SU-DHL-6 (cell line): ENCODE measurements at regions not wholly inside any gene's neighbourhood (a gene's known extent, or its start where the extent isn't known, plus 50 kb on each side); places are given as distances from the start of the nearest gene placed in this dataset.

Experiments used
- H2AFZ ChIP-seq: fragments of 200-600 bp; sonication (generic); 2 replicates; pipeline ENCODE4 v1.6.1; 2014; ENCODE audit warnings: low read depth, mild to moderate bottlenecking, moderate library complexity, mixed read lengths, antibody characterized with exemption, low read length; ENCODE audit not compliant: severe bottlenecking
- H3F3A ChIP-seq: fragments of 200-600 bp; shearing (Covaris generic); 2 replicates; pipeline ENCODE4 v1.6.0; 2016; ENCODE audit warnings: antibody characterized with exemption, mild to moderate bottlenecking; ENCODE audit not compliant: insufficient read depth
- H3K27ac ChIP-seq: fragments of 200-600 bp; sonication (generic); 2 replicates; pipeline ENCODE4 v1.5.1; 2016; ENCODE audit warnings: low read depth, mild to moderate bottlenecking, low read length, moderate library complexity, mixed read lengths
- H3K27me3 ChIP-seq: fragments of 200-600 bp; sonication (generic), shearing (Covaris generic); 2 replicates; pipeline ENCODE4 v1.6.0; 2014; ENCODE audit warnings: mild to moderate bottlenecking, low read length
- H3K36me3 ChIP-seq: fragments of 200-600 bp; sonication (generic); 2 replicates; pipeline ENCODE4 v1.6.1; 2014; ENCODE audit warnings: mild to moderate bottlenecking, low read length, mixed read lengths
- H3K4me2 ChIP-seq: fragments of 300-600, 200-600 bp; shearing (Covaris generic), sonication (generic); 2 replicates; pipeline ENCODE4 v1.6.0; 2014; ENCODE audit warnings: low read length, low read depth, mild to moderate bottlenecking; ENCODE audit not compliant: poor library complexity, severe bottlenecking
- H3K4me3 ChIP-seq: fragments of 200-600 bp; sonication (generic); 2 replicates; pipeline ENCODE4 v1.5.1; 2014; ENCODE audit warnings: antibody characterized with exemption, low read length, mild to moderate bottlenecking, mixed read lengths; ENCODE audit not compliant: insufficient read depth, poor library complexity, severe bottlenecking
- H3K79me2 ChIP-seq: fragments of 200-600 bp; sonication (generic); 2 replicates; pipeline ENCODE4 v1.6.1; 2014; ENCODE audit warnings: mild to moderate bottlenecking, low read length, moderate library complexity; ENCODE audit not compliant: insufficient read depth
- H3K9ac ChIP-seq: fragments of 200-600 bp; sonication (generic); 2 replicates; pipeline ENCODE4 v1.7.0; 2014; ENCODE audit warnings: mild to moderate bottlenecking, low read length
- H3K9me2 ChIP-seq: fragments of 200-600 bp; sonication (generic); replicated peaks from 2 replicates; pipeline ENCODE4 v1.6.1; 2014; ENCODE audit warnings: low read length; ENCODE audit not compliant: insufficient read depth
- H3K9me3 ChIP-seq: fragments of 200-600 bp; sonication (generic); 2 replicates; pipeline ENCODE4 v1.6.1; 2014; ENCODE audit warnings: low read length, mixed read lengths; ENCODE audit not compliant: insufficient read depth
- H4K20me1 ChIP-seq: fragments of 200-600 bp; sonication (generic); 2 replicates; pipeline ENCODE4 v1.6.1; 2014; ENCODE audit warnings: low read depth, mild to moderate bottlenecking, antibody characterized with exemption, low read length, moderate library complexity, mixed read lengths
- EZH2phosphoT487 ChIP-seq: fragments of 200-600 bp; sonication (generic), shearing (Covaris generic); conservative IDR thresholded peaks from 2 replicates; pipeline ENCODE4 v1.6.1; 2018; ENCODE audit warnings: mild to moderate bottlenecking, antibody characterized with exemption, low read length, moderate library complexity, mixed read lengths
- TF ChIP-seq, protein P1 (sequence below): fragments of 200-600 bp; sonication (generic); IDR thresholded peaks from one replicate; pipeline ENCODE4 v1.5.1; 2017; ENCODE audit warnings: antibody characterized with exemption, mild to moderate bottlenecking, low read length, moderate library complexity; ENCODE audit not compliant: insufficient read depth, poor library complexity, severe bottlenecking

DNA sequence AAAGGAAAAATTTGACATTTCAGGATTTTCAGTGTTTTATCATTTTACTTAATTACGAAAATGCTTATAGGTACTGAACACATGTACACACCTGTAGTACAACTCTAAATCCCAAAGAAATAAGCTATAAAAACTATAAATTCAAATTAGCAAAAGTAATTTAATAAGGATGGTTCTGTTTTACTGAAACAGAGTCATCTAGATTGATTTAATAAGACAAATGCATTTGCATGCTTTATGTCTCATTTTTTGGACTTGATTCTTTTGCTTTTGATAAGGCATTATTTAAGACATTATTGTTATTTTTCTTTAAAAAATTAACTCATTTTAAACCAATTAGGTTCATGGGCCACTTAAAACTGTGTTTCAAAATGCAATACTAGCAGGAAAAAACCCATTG is 201.2 kb downstream of the PIK3R1 start:
- H3K27me3 ChIP-seq = no peaks in the 10 kb centered on the region
- H4K20me1 ChIP-seq = no peaks in the 10 kb centered on the region
- no peaks in the 10 kb centered on the region for H3K9me3 ChIP-seq
- no peak overlapping the region for H3K4me2 ChIP-seq
- H3K27ac ChIP-seq = no peak overlapping the region
- no peak overlapping the region for H3K4me3 ChIP-seq
- no peaks in the 10 kb centered on the region for H3K79me2 ChIP-seq
- TF ChIP-seq, protein P1, sequence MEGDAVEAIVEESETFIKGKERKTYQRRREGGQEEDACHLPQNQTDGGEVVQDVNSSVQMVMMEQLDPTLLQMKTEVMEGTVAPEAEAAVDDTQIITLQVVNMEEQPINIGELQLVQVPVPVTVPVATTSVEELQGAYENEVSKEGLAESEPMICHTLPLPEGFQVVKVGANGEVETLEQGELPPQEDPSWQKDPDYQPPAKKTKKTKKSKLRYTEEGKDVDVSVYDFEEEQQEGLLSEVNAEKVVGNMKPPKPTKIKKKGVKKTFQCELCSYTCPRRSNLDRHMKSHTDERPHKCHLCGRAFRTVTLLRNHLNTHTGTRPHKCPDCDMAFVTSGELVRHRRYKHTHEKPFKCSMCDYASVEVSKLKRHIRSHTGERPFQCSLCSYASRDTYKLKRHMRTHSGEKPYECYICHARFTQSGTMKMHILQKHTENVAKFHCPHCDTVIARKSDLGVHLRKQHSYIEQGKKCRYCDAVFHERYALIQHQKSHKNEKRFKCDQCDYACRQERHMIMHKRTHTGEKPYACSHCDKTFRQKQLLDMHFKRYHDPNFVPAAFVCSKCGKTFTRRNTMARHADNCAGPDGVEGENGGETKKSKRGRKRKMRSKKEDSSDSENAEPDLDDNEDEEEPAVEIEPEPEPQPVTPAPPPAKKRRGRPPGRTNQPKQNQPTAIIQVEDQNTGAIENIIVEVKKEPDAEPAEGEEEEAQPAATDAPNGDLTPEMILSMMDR = no peak
- TF ChIP-seq EZH2phosphoT487 = no peak
- no peaks in the 10 kb centered on the region for H3K36me3 ChIP-seq
- H2AFZ ChIP-seq = no peak overlapping the region
- H3F3A ChIP-seq = no peaks in the 10 kb centered on the region
- no peak overlapping the region for H3K9ac ChIP-seq
- H3K9me2 ChIP-seq = no peaks in the 10 kb centered on the region

- Histone ChIP-seq H3K36me3 (no peaks in the 10 kb centered on the region), H3K4me3 (no peak overlapping the region), H4K20me1 (no peaks in the 10 kb centered on the region), H3K9ac (no peak overlapping the region), H3K27me3 (no peaks in the 10 kb centered on the region), H3F3A (no peaks in the 10 kb centered on the region), H3K9me3 (no peaks in the 10 kb centered on the region), H3K4me2 (no peak overlapping the region), H3K27ac (no peak overlapping the region), H3K9me2 (no peaks in the 10 kb centered on the region), H2AFZ (no peak overlapping the region), H3K79me2 (no peaks in the 10 kb centered on the region)
- TF ChIP-seq EZH2phosphoT487 = no peak
- TF ChIP-seq, protein P1 = no peak
These were observed 202.6 kb downstream of the PIK3R1 start for GRCh38 chr5:68418201-68418600.

DNA sequence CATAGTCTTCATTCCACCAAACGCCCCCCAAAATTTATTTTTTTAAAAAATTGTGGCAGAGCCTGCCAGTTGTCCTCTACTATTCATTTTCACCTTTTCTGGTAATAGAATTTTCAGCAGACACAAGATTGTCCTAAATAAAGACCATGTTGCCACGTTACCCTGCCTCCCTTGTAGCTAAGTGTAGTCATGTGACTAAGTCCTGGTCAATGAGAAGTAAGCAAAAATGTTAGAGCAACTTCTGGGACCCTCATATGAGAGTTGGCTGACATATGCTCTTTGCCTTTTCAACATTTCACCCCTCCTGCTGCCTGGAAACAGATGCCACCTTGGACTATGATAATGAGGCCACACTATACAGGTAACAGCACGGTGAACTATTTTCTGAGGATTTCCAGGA is 203.1 kb downstream of the PIK3R1 start:
- no peaks in the 10 kb centered on the region for H3K27me3 ChIP-seq
- H3K4me2 ChIP-seq = no peak overlapping the region
- no peaks in the 10 kb centered on the region for H3K9me3 ChIP-seq
- no peak overlapping the region for H3K9ac ChIP-seq
- no peaks in the 10 kb centered on the region for H3K36me3 ChIP-seq
- H3K4me3 ChIP-seq = no peak overlapping the region
- H4K20me1 ChIP-seq = no peaks in the 10 kb centered on the region
- no peak overlapping the region for H3K27ac ChIP-seq
- H3K79me2 ChIP-seq = no peaks in the 10 kb centered on the region
- no peak overlapping the region for H2AFZ ChIP-seq
- H3K9me2 ChIP-seq = no peaks in the 10 kb centered on the region
- TF ChIP-seq, protein P1 = no peak
- TF ChIP-seq EZH2phosphoT487 = no peak
- no peaks in the 10 kb centered on the region for H3F3A ChIP-seq
